Right atrium auricular region (tissue), 2 donors: ENCODE measurements at regions not wholly inside any gene's neighbourhood (a gene's known extent, or its start where the extent isn't known, plus 50 kb on each side); places are given as distances from the start of the nearest gene placed in this dataset.
"Not testable (repeated sequence)": the region's sequence is repeated elsewhere in the genome, so short reads cannot be mapped to it uniquely, and the experiment has no call there.

ENCODE experiments used
- DNase-seq: peaks from one replicate; pipeline ENCODE4 v3.0.0-alpha.2; 2019; ENCODE audit warnings: low spot score
- H3K27ac ChIP-seq, 2 donors: fragments of 200-600 bp; sonication (generic); 1 replicate in 1 of 2; 2 replicates in 1 of 2; pipeline ENCODE4 v1.5.1; 2016 to 2019
- H3K27me3 ChIP-seq, 2 donors: fragments of 200-600 bp; sonication (generic); one replicate each; pipeline versions ENCODE4 v1.5.1 to v1.6.0; 2017 to 2019
- H3K36me3 ChIP-seq: fragments of 200-600 bp; sonication (generic); one replicate; pipeline ENCODE4 v1.5.1; 2016
- H3K4me1 ChIP-seq, 2 donors: fragments of 200-600 bp; sonication (generic); one replicate each; pipeline versions ENCODE4 v1.5.1 to v1.6.0; 2017 to 2019
- H3K4me3 ChIP-seq, 2 donors: fragments of 200-600 bp; sonication (generic); 1 replicate in 1 of 2; 2 replicates in 1 of 2; pipeline ENCODE4 v1.5.1; 2017 to 2019; ENCODE audit warnings: mild to moderate bottlenecking in 1 of 2, moderate library complexity in 1 of 2
- H3K9me3 ChIP-seq, 2 donors: fragments of 200-600 bp; sonication (generic); one replicate each; pipeline ENCODE4 v1.5.1; 2019
- TF ChIP-seq, protein P1 (sequence below), 2 donors: fragments of 200-600 bp; sonication (generic); IDR thresholded peaks; one replicate each; pipeline ENCODE4 v1.5.1; 2019; ENCODE audit warnings: antibody characterized with exemption in 2 of 2

DNA sequence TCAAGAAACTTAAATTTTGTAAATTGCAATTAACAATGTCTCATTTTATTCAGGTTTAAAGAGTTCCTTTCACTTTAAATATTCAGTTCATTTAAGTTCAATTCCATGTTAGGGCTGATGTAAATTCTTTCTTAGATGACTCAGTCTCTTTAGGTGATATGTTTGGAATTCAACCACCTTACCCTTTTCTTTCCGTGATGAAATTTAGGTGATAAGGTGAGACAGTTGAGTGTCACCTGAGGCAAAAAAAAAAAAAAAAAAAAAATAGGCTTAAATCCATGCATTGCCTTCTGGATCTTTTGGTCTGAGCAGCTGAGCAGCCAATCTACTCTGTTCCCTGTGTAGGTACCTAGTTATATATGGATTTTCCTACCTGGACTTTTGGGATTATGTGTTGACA lies 299.5 kb downstream of the DAD1 start:
- H3K27me3 ChIP-seq = no peaks in the 10 kb centered on the region
- H3K9me3 ChIP-seq = no peaks in the 10 kb centered on the region
- H3K36me3 ChIP-seq = no peaks in the 10 kb centered on the region
- H3K4me3 ChIP-seq = no peak overlapping the region
- no peaks in the 10 kb centered on the region for H3K4me1 ChIP-seq
- no peak for DNase-seq
- TF ChIP-seq, protein P1, sequence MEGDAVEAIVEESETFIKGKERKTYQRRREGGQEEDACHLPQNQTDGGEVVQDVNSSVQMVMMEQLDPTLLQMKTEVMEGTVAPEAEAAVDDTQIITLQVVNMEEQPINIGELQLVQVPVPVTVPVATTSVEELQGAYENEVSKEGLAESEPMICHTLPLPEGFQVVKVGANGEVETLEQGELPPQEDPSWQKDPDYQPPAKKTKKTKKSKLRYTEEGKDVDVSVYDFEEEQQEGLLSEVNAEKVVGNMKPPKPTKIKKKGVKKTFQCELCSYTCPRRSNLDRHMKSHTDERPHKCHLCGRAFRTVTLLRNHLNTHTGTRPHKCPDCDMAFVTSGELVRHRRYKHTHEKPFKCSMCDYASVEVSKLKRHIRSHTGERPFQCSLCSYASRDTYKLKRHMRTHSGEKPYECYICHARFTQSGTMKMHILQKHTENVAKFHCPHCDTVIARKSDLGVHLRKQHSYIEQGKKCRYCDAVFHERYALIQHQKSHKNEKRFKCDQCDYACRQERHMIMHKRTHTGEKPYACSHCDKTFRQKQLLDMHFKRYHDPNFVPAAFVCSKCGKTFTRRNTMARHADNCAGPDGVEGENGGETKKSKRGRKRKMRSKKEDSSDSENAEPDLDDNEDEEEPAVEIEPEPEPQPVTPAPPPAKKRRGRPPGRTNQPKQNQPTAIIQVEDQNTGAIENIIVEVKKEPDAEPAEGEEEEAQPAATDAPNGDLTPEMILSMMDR (IDR thresholded peaks at IDR 0.05) = no peak
- no peak overlapping the region for H3K27ac ChIP-seq

DNA sequence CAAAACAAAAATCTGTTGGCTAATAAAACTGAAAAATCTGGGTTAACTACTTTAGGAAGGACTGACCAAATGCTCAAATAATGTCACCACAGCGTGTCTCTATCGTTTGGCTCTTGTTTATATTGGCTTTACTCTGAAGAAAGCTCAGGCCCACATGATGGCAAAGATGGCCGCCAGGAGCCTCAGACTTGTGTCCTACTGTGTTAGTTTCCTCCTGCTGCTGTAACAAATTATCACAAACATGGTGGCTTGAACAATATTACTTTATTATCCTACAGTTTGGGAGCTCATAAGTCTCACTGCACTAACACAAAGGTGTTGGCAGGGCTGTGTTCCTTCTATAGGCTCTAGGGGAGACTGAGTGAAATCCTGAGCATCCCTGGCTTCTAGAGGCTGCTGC lies 303.0 kb downstream of the DAD1 start:
- Histone ChIP-seq H3K9me3 (no peaks in the 10 kb centered on the region), H3K4me3 (no peak overlapping the region), H3K27me3 (no peaks in the 10 kb centered on the region), H3K36me3 (no peaks in the 10 kb centered on the region), H3K4me1 (no peaks in the 10 kb centered on the region), H3K27ac (no peak overlapping the region)
- TF ChIP-seq, protein P1 (IDR thresholded peaks at IDR 0.05) = no peak
- DNase-seq = no peak

DNA sequence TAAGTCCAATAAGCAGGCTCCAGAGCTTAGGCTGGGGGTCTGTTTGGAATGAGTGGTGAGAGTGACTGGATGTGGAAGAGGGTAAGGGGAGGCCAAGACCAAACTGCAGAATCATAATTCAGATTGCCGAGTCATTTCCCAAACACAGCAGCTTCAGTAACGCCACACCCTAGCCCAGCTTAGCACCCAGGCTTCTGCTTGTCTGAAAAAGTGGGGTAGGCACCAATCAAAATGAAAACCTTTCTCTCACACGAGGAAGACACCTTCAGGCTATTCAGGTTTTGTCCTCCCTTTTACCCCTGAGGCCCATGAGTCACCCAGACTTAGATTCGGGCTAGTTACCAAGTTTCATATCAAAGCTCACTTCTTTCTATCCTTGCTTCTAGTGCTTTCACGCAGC lies 306.1 kb downstream of the DAD1 start:
- H3K9me3 ChIP-seq = no peaks in the 10 kb centered on the region
- no peaks in the 10 kb centered on the region for H3K4me1 ChIP-seq
- no peaks in the 10 kb centered on the region for H3K36me3 ChIP-seq
- DNase-seq = no peak
- H3K27me3 ChIP-seq = no peaks in the 10 kb centered on the region
- TF ChIP-seq, protein P1 (IDR thresholded peaks at IDR 0.05) = no peak
- H3K27ac ChIP-seq = no peak overlapping the region
- no peak overlapping the region for H3K4me3 ChIP-seq

DNA sequence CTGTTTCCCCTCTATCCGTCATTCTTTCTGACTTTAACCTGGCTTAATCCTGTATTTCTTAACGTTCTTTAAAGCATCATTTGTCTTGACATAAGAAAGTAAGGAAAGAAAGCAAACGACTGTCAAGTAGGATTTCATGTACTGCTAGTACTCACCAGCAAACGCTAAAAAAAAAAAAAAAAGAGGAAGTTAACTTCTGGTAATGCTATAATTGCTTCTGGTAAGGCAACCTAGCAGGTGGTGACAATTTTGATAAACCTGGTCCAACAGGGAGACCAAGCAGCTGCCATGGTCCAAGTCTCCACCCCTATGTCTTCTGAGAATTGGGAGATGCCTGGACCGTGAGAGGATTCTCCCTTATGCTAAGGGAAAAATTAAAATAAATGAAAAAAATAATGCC lies 306.6 kb downstream of the DAD1 start:
- Histone ChIP-seq H3K27ac (no peak overlapping the region), H3K36me3 (no peaks in the 10 kb centered on the region), H3K4me3 (no peak overlapping the region), H3K4me1 (no peaks in the 10 kb centered on the region), H3K9me3 (no peaks in the 10 kb centered on the region), H3K27me3 (no peaks in the 10 kb centered on the region)
- DNase-seq = no peak
- TF ChIP-seq, protein P1 (IDR thresholded peaks at IDR 0.05) = no peak

DNA sequence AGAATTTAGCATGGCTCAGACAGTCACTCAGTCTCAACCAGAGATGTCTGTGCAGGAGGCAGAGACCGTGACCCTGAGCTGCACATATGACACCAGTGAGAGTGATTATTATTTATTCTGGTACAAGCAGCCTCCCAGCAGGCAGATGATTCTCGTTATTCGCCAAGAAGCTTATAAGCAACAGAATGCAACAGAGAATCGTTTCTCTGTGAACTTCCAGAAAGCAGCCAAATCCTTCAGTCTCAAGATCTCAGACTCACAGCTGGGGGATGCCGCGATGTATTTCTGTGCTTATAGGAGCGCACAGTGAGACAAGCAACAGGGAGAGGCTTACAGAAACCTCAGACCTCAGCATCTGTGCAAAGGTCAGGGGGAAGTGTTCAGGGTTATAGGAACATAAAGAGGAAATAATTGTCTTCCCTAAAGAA lies 307.6 kb downstream of the DAD1 start:
- not testable (repeated sequence) for H3K27ac ChIP-seq, H3K27me3 ChIP-seq, H3K36me3 ChIP-seq, DNase-seq, H3K4me3 ChIP-seq, H3K9me3 ChIP-seq, H3K4me1 ChIP-seq

DNA sequence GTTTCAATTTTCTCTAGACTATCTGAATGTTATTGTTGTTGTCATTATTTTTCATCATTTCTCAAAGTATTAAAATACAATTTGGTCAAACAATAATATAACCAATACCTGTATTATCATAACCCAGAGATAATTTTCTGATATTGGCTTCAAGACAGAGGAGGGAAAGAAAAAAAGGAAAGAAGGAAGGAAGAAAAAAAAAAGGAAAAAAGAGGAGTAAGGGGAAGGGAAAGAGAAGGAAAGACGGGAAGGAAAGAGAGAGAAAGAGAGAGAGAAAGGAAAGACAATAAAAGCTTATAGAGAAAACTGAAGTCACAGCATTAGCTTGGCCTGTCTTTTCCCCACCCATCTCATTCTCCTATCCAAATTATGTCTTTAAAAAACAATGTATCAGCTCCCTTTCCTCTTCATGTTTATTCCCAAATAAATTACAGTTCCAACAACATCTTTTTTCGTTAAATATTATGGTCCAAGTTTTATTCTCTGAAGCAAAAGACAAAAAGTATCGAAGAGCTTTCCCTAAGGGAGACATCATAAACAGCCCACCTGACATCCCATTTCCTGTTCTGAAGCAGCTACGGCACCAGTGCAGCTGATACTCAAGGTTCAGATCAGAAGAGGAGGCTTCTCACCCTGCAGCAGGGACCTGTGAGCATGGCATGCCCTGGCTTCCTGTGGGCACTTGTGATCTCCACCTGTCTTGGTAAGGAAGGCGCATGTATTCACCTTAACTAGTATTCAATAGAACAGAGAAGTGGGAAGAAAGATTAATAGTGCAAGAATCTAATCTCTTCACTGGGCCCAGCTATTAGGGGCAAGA lies 308.3 kb downstream of the DAD1 start:
- no peak for DNase-seq
- TF ChIP-seq, protein P1 (IDR thresholded peaks at IDR 0.05) = no peak
- Histone ChIP-seq H3K27ac (no peak overlapping the region), H3K36me3 (no peaks in the 10 kb centered on the region), H3K4me1 (no peaks in the 10 kb centered on the region), H3K9me3 (no peaks in the 10 kb centered on the region), H3K4me3 (no peak overlapping the region), H3K27me3 (no peaks in the 10 kb centered on the region)
